HG02885 (cell line): ENCODE measurements at regions not wholly inside any gene's neighbourhood (a gene's known extent, or its start where the extent isn't known, plus 50 kb on each side); places are given as distances from the start of the nearest gene placed in this dataset.
"Not testable (repeated sequence)": the region's sequence is repeated elsewhere in the genome, so short reads cannot be mapped to it uniquely, and the experiment has no call there.

ENCODE experiments used
- ATAC-seq: cut with Tn5 transposase; IDR thresholded peaks from one replicate; pipeline ENCODE4 v1.9.1; 2021; ENCODE audit warnings: mild to moderate bottlenecking; ENCODE audit not compliant: unreplicated experiment, poor library complexity

DNA sequence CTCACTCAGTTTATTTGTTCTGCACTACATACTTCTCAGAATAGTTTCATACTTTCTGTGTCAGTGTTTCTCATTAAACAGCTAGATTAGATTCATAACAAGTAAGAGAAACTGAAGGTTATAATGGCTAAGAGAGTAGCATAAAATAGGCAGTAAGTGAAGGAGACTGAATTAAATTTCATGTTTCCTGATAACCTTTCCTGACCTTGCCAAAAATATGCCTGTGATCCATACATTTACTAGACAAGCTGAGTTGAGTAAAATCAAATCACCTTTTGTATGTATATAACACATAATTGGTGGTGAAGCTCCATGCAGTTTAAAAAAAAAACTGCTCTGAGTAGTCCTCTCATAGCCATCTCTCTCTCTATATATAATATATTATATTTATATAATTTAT lies 545.3 kb upstream of the PCDH20 start:
- ATAC-seq: no peak

DNA sequence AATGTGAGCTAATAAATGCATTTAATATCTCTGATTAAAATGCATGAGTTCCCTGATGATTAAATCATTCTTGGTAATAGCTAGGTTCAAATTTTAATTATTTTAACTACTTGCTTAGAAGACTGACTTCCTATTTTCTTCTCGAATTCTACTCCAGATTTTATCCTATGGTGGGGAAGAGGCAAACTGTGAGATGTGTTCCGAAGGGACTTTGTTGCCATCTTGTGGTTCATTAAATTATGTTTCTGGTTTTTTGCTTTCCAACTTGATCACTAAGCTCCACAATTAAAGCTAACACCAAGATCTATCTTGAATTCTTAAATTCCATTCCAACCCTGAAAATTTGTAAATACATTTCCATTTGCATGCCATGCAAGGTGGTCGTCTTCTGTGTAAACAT lies 538.4 kb upstream of the PCDH20 start:
- ATAC-seq: no peak

DNA sequence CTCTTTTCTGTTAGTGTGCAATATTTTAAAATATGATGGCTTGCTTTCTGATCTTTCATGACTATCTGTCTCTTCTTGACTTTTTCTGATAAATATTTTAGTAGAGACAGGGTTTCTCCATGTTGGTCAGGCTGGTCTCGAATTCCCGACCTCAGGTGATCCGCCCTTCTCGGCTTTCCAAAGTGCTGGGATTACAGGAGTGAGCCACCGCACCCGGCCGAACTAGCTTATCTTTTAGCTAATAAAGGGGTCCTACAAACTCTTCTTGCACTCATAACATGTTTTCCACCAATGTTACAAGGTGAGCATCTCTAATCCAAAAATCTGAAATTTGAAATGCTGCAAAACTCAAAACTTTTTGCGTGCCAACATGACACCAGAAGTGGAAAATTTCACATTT lies 535.2 kb upstream of the PCDH20 start:
- no peak for ATAC-seq

DNA sequence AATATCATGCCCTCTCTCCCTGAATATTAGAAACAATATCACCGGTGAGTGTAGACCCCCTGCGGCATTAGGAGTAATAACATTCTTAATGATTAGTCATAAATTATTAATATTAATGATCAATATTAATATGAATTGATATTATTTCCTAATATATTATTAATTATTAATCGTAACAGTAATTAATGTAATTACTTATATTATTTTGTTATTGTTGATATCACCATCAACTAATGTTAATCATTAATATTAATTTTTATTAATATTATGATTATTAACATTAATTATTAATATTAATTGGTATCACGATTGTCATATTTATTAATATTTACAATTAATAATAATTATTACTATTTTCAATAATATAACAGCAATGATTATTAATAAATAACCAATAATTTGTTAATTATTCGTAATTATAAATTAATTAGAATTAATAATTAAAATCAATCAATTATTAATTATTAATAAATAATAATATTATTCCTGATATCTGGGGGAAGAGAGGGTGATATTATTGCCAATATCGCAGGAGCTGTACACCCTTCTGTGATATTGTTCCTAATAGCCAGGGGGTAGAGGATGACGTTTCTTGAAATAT lies 528.8 kb upstream of the PCDH20 start:
- no peak for ATAC-seq

DNA sequence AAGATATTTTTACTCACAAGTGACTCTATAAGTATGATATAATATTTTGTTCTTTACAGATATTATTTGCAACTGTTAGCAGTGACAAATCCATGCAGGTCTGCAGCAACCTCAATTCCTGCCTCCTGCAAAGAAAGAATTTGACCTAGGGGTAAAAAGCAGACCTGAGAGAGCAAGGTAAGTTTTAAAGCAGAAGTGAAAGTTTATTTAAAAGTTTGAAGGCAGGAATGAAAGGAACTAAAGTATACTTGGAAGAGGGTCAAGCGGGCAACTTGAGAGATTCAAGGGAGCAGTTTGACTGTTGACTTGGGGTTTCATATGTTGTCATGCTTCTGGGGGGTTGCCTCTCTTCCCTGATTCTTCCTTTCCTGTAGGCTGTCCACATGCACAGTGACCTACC lies 520.1 kb upstream of the PCDH20 start:
- ATAC-seq: no peak

DNA sequence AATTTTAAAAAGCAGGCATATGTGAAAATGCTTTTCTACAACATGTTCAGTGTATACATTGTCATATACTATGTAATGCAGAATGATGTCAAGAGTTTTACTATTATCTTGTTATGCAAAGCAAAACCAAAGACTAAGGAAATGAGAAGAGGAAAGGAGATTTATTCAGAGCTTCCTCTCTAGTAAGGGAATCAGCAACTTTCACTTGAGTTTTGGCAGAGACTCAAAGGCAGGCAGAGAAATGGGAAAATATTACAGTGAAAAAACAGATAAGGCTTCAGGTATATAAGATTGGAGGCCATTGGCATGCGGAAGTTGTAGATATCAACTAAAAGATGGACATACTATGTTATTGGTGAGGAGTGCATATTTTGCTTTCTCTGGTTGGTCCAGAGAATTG lies 512.0 kb upstream of the PCDH20 start:
- ATAC-seq: no peak

DNA sequence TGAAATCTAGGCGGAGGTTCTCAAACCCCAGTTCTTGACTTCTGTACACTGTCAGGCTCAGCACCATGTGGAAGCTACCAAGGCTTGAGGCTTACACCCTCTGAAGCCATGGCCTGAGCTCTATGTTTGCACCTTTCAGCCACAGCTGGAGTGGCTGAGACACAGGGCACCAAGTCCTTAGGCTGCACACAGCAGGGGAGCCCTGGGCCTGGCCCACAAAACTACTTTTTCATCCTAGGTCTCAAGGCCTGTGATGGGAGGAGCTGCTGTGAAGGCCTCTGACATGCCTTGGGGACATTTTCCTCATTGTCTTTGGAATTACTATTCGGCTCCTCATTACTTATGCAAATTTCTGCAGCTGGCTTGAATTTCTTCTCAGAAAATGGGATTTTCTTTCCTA lies 503.2 kb upstream of the PCDH20 start:
- no peak for ATAC-seq

DNA sequence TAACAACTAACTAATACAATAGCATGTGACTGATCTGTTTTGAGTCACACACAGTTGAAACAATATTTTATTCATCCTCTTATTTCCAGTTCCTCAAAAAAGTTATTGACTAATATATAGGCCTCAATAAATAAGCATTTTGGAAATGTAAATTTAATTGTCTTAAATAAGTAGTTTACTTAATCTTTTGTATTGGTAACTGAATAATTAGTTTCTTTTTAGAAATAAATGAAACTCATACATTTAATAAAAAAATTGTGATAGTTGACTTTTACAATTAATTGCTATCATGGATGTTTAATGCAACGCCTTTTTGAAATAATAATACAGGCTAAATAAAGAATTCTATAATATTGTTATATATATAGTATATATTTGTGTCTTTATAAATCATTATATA lies 500.8 kb upstream of the PCDH20 start:
- ATAC-seq: no peak

DNA sequence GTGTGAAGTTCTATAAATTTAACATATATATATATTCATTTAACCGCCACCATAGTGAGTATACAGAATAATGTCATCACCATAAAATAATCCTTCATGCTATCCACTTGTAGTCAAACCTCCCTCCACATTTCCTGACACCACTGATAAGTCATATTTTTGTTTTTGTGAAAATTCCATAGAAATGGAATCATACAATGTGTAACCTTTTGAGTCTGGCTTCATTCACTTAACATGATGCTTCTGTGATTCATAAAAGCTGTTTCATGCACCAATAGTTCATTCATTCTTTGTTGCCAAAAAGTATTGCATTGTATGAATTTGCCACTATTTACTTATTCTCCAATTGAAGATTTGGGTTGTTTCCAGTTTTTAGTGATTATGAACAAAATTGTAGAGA lies 497.5 kb upstream of the PCDH20 start:
- ATAC-seq: no peak

DNA sequence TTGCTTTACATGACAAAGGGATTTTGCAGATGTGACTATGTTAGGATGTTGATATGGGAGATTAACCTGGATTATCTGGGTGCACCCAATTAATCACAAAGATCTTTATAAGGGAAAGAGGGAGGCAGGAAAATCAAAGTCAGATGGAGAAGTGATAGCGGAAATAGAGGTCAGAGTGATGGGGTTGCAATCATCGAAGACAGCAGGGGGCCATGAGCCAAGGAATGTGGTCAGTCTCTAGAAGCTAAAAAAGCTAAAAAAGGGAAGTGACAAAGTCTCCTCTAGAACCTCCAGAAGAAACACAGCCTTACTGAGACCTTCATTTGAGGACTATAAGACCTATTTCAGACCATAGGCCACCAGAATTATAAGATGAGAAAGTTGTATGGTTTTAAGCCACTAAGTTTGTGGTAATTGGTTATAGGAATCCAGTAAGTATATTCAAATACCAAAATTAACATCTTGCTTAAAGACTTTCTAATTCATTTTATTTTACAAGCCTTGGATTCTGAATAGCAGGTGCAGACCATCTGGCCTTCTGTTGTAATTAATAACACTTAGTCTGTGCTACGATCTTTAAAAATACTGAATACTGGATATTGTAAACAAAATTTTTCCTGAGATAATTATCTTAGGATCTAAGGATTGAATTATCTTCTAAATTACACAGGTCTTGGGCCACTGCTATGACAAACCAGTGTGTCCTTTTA lies 493.4 kb upstream of the PCDH20 start:
- ATAC-seq: no peak

DNA sequence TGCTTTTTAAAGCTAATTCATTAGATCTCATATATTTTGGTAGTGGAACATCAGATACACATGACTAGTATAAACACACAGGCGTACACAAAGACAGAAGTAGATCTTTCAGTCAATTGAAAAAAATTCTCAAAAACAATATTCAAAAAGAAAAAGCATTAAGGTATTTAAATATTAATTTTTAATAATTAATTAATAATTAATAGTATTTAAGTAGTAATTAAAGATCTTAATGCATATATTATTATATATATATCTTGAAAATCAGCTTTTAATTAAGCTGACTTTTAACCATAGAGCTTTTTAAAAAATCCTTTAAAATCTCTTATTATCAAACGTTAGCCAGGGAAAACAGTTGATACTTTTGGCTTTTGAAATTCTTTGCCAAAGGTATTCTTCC lies 489.4 kb upstream of the PCDH20 start:
- ATAC-seq: no peak

DNA sequence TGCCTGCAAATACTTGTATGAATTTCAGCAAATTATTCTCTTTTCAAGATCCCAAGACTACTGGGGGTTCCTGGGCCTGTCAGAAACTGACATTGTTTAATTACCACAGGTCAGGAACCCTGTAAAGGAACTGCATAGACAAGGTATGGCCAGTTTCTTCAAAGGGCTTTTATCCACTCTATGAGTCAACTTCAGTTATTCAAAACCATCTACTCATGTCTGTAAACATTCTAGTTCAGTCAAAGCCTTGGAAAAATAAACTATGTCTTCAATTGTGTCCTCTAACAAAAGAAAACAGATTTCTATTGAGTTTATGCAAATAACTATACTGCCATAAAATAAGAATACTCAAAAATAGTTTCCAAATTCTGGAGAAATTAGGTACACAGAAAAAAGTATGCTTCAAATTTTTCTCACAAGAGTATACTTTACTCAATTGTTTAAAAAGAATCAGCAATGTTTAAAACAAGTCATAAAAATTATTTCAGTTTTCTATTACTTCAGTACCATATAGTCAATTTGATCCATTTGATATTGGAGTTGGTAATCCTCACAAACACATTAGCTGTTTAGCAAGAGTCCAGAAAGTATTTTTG lies 486.4 kb upstream of the PCDH20 start:
- no peak for ATAC-seq

DNA sequence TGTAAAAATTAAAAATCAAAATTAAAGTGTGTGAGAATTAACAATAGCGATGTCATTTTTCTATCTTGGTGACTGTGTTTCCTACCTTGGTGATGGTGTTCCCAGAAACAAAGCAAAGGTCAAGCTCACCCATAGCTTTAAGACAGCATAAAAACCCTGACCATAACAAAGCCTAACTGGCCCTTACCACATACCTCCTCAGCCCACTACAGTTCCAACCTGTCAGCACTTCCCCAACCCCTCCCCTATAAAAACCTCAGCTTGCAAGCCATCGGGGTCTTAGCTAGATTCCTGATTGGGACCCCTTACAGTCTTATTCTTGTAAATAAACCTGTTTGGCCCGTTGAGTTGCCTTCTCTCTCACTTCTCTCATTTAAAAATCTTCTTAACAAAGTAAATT lies 484.4 kb upstream of the PCDH20 start:
- ATAC-seq: no peak

DNA sequence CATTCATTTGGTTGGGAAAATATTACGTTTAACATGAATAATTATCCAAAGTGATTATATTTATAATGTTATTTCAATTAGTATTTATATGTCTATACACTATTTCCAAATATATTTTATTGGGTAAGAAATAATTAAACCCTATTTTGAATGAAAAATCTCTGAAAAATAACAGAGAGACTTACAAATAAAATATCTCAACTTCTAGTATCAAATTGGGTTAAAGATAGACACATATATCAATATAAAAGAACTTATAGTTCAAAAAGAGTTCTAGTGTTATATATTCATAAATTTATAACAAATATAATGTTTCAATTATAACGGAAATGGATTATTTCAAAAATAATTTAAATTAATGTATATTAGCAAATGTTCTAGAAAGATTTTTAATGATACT lies 482.6 kb upstream of the PCDH20 start:
- no peak for ATAC-seq

DNA sequence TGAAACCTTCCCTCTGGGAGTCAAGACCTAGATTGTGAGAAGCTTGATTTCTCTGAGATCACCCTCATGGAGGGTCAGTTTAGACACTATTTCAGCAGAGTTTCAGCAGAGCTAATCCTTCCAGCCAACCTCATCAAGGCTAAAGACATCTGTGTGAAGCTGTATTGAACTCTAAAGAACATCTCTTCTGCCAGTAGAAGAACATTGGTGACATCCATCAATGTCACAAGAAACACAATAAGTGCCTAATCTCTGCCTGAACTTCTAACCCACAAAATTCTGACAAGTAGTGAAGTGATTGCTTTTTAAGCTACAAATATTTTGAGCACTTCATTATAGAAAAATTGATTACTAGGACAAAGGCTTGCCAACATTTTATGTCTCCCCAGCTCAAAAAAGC lies 475.8 kb upstream of the PCDH20 start:
- no peak for ATAC-seq

DNA sequence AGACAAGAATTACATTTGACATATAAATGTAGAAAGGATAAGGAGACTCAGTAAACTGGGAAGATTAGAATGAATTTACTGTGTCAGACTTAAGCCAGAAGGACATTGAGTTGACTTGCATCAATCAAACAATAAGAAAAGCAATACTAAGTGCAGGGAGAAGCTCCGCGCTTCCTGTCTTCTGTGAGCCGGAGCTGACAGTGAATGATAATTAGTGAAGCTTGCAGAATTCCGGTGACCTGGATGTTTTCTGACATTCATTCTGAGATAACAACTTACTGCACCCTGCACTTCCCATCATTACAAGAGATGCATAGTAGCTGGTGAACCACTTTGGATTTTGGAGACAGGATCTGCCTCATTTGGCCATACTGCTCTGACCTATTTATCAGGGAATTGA lies 469.2 kb upstream of the PCDH20 start:
- no peak for ATAC-seq

DNA sequence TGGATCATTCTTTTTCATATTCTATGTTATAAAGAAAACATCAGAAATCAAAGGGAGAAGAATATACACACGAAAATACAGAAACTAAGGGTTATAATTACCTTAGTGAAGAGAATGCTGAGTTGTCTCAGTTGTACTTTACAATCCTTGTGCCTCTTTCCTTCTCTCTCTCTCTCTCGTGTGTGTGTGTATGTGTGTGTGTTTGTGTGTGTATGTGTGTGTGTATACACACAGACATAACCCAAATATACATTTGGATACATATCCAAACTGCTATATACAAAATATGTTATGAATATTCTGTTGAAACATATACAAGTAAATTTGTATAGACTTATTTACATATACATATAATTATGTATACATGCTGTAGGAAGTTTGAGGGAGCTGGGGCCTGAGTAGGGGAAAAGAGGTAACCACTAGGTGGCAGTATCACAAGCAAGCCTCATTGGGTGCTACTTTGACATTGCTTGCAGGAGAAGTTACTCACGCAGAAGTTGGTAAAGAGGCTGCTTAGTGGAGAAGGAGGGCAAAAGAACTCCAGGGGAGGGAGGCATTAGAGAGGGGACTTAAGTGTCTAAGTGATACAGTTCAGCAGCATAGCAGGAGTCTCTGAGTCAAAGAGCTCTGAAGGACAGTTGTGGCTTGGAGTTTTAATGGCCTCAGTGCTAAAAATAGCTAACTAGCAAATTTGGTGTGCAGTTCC lies 465.1 kb upstream of the PCDH20 start:
- ATAC-seq: peak; percentile 82

DNA sequence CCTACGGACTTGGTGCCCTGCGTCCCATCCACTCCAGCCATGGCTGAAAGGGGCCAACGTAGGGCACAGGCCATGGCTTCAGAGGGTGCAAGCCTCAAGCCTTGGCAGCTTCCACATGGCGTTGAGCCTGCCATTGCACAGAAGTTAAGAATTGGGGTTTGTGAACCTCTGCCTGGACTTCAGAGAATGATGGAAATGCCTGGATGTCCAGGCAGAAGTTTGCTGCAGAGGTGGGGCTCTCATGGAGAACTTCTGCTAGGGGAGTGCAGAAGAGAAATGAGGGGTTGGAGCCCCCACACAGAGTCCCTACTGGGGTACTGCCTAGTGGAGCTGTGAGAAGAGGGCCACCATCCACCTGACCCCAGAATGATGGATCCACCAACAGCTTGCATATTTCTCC lies 462.9 kb upstream of the PCDH20 start:
- not testable (repeated sequence) for ATAC-seq

DNA sequence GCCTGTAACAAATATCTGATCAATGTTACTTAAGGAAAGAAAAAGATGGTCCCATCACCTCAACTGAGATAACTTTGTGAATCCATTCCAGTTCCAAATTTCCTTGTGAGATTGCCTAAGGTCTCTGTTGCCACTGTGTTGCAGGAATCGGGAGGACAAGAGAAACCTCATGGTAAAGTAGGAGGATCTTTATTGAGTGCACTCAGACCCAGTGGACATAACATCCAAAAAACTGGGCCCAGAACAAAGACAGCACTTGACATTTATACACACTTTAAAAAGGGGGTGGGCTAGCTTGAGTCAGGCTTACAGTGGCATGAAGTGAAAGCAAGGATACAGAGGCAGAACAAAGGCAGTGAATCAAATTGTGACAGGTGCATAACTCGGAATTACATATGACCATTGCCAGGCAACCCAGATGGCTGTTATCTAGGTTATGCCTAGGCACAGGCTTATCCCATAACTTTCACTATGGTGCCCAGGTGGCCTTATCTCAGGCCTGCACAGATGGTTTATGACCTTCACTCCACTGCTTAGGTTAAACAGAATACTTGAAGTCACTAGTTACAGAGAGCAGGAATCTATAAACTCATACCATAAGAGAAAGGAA lies 459.4 kb upstream of the PCDH20 start:
- no peak for ATAC-seq

DNA sequence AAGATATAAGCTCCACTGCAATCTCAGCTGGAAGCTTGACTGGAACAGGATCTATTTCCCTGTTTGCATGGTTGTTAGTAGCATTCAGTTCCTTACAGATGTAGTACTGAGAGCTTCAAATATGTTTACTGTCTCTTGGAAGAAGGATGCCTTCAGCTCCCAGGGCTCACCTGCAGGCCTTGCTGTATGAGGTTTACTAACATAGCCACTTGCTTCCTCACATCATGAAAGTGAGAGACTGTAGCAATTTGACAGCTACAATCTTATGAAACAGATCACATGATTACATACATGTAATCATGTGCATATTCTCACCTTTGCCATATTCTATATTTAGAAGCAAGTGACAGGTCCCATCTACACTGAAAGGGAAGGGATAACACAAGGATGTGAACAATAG lies 458.1 kb upstream of the PCDH20 start:
- no peak for ATAC-seq

DNA sequence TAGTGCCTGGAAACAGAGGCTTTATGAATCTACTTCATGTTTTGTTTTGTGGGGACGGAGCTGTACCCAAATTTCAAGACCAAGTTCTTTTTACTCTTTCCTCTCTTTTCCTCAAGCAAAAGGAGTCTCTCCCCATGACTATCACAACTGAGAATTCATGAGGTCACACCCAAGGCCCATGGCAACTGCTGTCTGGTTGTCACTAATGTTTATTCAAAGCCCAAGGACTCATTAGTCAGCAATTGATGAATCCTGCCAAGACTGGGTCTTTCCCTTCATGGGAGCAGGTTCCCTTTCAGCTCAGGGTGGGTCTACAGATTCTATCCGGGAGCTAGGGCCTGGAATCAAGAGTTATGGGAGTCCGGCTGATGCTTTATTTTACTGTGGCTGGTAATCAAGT lies 441.5 kb upstream of the PCDH20 start:
- no peak for ATAC-seq
